Frontal cortex (tissue), 3 donors: ENCODE measurements at regions not wholly inside any gene's neighbourhood (a gene's known extent, or its start where the extent isn't known, plus 50 kb on each side); places are given as distances from the start of the nearest gene placed in this dataset.

Source experiments
- DNase-seq, 2 donors: peaks; one replicate each; pipeline ENCODE4 v3.0.0; 2012; ENCODE audit warnings: low spot score in 2 of 2
- FAIRE-seq: peaks from 2 replicates; lab custom pipeline; 2012; peaks lifted over from hg19 to GRCh38; lab: Jason Lieb, UNC
- donor health status: control.
- donor health status: control.
- donor health status: control.

- DNase-seq (no peak), FAIRE-seq (no peak)
Measured at GRCh38 chr15:69529141-69529540, 76.5 kb downstream of the RPLP1 start.

- no peak for DNase-seq
- FAIRE-seq: no peak
Measured at GRCh38 chr15:69529961-69530633, 77.5 kb downstream of the RPLP1 start.

- FAIRE-seq: no peak
- DNase-seq: peak; percentile 12 to 34
Measured at GRCh38 chr15:69530991-69531664, 78.5 kb downstream of the RPLP1 start.

- DNase-seq (no peak), FAIRE-seq (no peak)
Measured at GRCh38 chr15:69531665-69532027, 79.0 kb downstream of the RPLP1 start.

GRCh38 chr15:69532066-69532465 lies 79.4 kb downstream of the RPLP1 start:
- FAIRE-seq: no peak
- DNase-seq: no peak

GRCh38 chr15:69532856-69533255 lies 80.2 kb downstream of the RPLP1 start:
- FAIRE-seq: no peak
- DNase-seq: no peak

- FAIRE-seq (no peak), DNase-seq (no peak)
Measured at GRCh38 chr15:69533522-69533921, 80.9 kb downstream of the RPLP1 start.

- no peak for DNase-seq
Measured at GRCh38 chr15:69535101-69535638, 82.6 kb downstream of the RPLP1 start.

GRCh38 chr15:69535998-69536397 lies 83.4 kb downstream of the RPLP1 start:
- FAIRE-seq (no peak), DNase-seq (no peak)

More at GRCh38 chr15:69535101-69535638, 82.6 kb downstream of the RPLP1 start:
- no peak for FAIRE-seq

GRCh38 chr15:69536726-69537512 lies 84.3 kb downstream of the RPLP1 start:
- FAIRE-seq: no peak
- no peak for DNase-seq

- no peak for FAIRE-seq
- DNase-seq: no peak
Measured at GRCh38 chr15:69537901-69538300, 85.3 kb downstream of the RPLP1 start.

- FAIRE-seq: no peak
- no peak for DNase-seq
Measured at GRCh38 chr15:69538379-69538778, 85.8 kb downstream of the RPLP1 start.

- FAIRE-seq (no peak), DNase-seq (no peak)
Measured at GRCh38 chr15:69539345-69539744, 86.7 kb downstream of the RPLP1 start.

GRCh38 chr15:69540622-69541021 lies 88.0 kb downstream of the RPLP1 start:
- DNase-seq: no peak
- no peak for FAIRE-seq

GRCh38 chr15:69542028-69542427 lies 89.4 kb downstream of the RPLP1 start:
- FAIRE-seq (no peak), DNase-seq (no peak)

GRCh38 chr15:69543681-69544364 lies 91.2 kb downstream of the RPLP1 start:
- DNase-seq: no peak
- no peak for FAIRE-seq

GRCh38 chr15:69544365-69545113 lies 91.9 kb downstream of the RPLP1 start:
- no peak for FAIRE-seq
- DNase-seq: no peak

GRCh38 chr15:69546182-69546581 lies 93.6 kb downstream of the RPLP1 start:
- FAIRE-seq (no peak), DNase-seq (no peak)

- FAIRE-seq (no peak), DNase-seq (no peak)
Measured at GRCh38 chr15:69548395-69549180, 96.0 kb downstream of the RPLP1 start.
